ENCODE measurements at regions not wholly inside any gene's neighbourhood (a gene's known extent, or its start where the extent isn't known, plus 50 kb on each side); places are given as distances from the start of the nearest gene placed in this dataset.
"Not testable (repeated sequence)": the region's sequence is repeated elsewhere in the genome, so short reads cannot be mapped to it uniquely, and the experiment has no call there.

GRCh38 chr7:16933296-16934279, 51.8 kb upstream of the AGR3 start:
- no peak for DNase-seq (ENCODE audit: low spot score)

GRCh38 chr7:16934722-16935340, 53.0 kb upstream of the AGR3 start:
- peak; percentile 42 for DNase-seq (ENCODE audit: low spot score)

- DNase-seq (ENCODE audit: low spot score): no peak
These were observed 53.6 kb upstream of the AGR3 start for GRCh38 chr7:16935341-16935735.

GRCh38 chr7:16936626-16937422, 55.0 kb upstream of the AGR3 start:
- no peak for DNase-seq (ENCODE audit: low spot score)

- DNase-seq (ENCODE audit: low spot score): no peak
These were observed 57.4 kb upstream of the AGR3 start for GRCh38 chr7:16939161-16939560.

- no peak for DNase-seq (ENCODE audit: low spot score)
These were observed 59.0 kb upstream of the AGR3 start for GRCh38 chr7:16940776-16941175.

GRCh38 chr7:16942929-16943509, 61.2 kb upstream of the AGR3 start:
- DNase-seq (ENCODE audit: low spot score): no peak

GRCh38 chr7:16944936-16945335, 63.2 kb upstream of the AGR3 start:
- DNase-seq (ENCODE audit: low spot score): no peak

- DNase-seq (ENCODE audit: low spot score): no peak
These were observed 63.6 kb upstream of the AGR3 start for GRCh38 chr7:16945372-16945771.

- DNase-seq (ENCODE audit: low spot score): not testable (repeated sequence)
These were observed 66.3 kb upstream of the AGR3 start for GRCh38 chr7:16948110-16948509.

- DNase-seq (ENCODE audit: low spot score): no peak
These were observed 69.8 kb upstream of the AGR3 start for GRCh38 chr7:16951483-16952080.

- no peak for DNase-seq (ENCODE audit: low spot score)
These were observed 72.5 kb upstream of the AGR3 start for GRCh38 chr7:16954321-16954720.

GRCh38 chr7:16958724-16959123, 76.9 kb upstream of the AGR3 start:
- DNase-seq (ENCODE audit: low spot score): no peak

- no peak for DNase-seq (ENCODE audit: low spot score)
These were observed 78.7 kb upstream of the AGR3 start for GRCh38 chr7:16960337-16960965.

- DNase-seq (ENCODE audit: low spot score): peak; percentile 56
These were observed 79.9 kb upstream of the AGR3 start for GRCh38 chr7:16961641-16962040.

GRCh38 chr7:16963044-16963443, 81.3 kb upstream of the AGR3 start:
- no peak for DNase-seq (ENCODE audit: low spot score)

GRCh38 chr7:16965697-16966096, 83.9 kb upstream of the AGR3 start:
- DNase-seq (ENCODE audit: low spot score): not testable (repeated sequence)

GRCh38 chr7:16967300-16967811, 85.6 kb upstream of the AGR3 start:
- peak; percentile 40 for DNase-seq (ENCODE audit: low spot score)

GRCh38 chr7:16970732-16971482, 89.1 kb upstream of the AGR3 start:
- DNase-seq (ENCODE audit: low spot score): no peak

GRCh38 chr7:16975712-16976111, 93.9 kb upstream of the AGR3 start:
- DNase-seq (ENCODE audit: low spot score): no peak

Data from AG20443 (cell line).